ENCODE measurements at regions not wholly inside any gene's neighbourhood (a gene's known extent, or its start where the extent isn't known, plus 50 kb on each side); places are given as distances from the start of the nearest gene placed in this dataset.

- H3K36me3 Mint-ChIP-seq, result peaks cover 2% of the 10 kb centered on the region
- CTCF ChIA-PET, result no interaction called here
- H3K27ac Mint-ChIP-seq, result no peak overlapping the region
Observed at GRCh38 chr2:113838744-113839444, 51.0 kb upstream of the ACTR3 start.

GRCh38 chr2:113838277-113838676, 51.6 kb upstream of the ACTR3 start:
- peaks cover 2% of the 10 kb centered on the region for H3K36me3 Mint-ChIP-seq
- H3K4me1 Mint-ChIP-seq, result no peaks in the 10 kb centered on the region
- H3K9me3 Mint-ChIP-seq, result no peaks in the 10 kb centered on the region
- DNase-seq, result no peak
- no peak overlapping the region for H3K27ac Mint-ChIP-seq
- CTCF ChIA-PET, result no interaction called here
- H3K4me3 Mint-ChIP-seq, result no peak overlapping the region
- H3K27me3 Mint-ChIP-seq, result no peaks in the 10 kb centered on the region

More at GRCh38 chr2:113838744-113839444, 51.0 kb upstream of the ACTR3 start:
- no peaks in the 10 kb centered on the region for H3K4me1 Mint-ChIP-seq
- no peak overlapping the region for H3K4me3 Mint-ChIP-seq
- H3K27me3 Mint-ChIP-seq, result no peaks in the 10 kb centered on the region
- DNase-seq, result no peak
- H3K9me3 Mint-ChIP-seq, result no peaks in the 10 kb centered on the region

- DNase-seq, result no peak
- CTCF ChIA-PET, result no interaction called here
- no peaks in the 10 kb centered on the region for H3K27me3 Mint-ChIP-seq
- H3K4me3 Mint-ChIP-seq, result no peak overlapping the region
- H3K27ac Mint-ChIP-seq, result no peak overlapping the region
- H3K36me3 Mint-ChIP-seq, result no peaks in the 10 kb centered on the region
- no peaks in the 10 kb centered on the region for H3K9me3 Mint-ChIP-seq
- no peaks in the 10 kb centered on the region for H3K4me1 Mint-ChIP-seq
Observed at GRCh38 chr2:113834051-113834730, 55.7 kb upstream of the ACTR3 start.

GRCh38 chr2:113832795-113833290, 57.0 kb upstream of the ACTR3 start:
- Mint-ChIP-seq H3K4me3 (no peak overlapping the region), H3K9me3 (peaks cover 2% of the 10 kb centered on the region), H3K27me3 (no peaks in the 10 kb centered on the region), H3K36me3 (no peaks in the 10 kb centered on the region), H3K4me1 (no peaks in the 10 kb centered on the region), H3K27ac (no peak overlapping the region)
- CTCF ChIA-PET, result no interaction called here
- DNase-seq, result no peak

GRCh38 chr2:113831161-113831560, 58.7 kb upstream of the ACTR3 start:
- CTCF ChIA-PET, result no interaction called here
- H3K4me3 Mint-ChIP-seq, result no peak overlapping the region
- no peaks in the 10 kb centered on the region for H3K36me3 Mint-ChIP-seq
- H3K27ac Mint-ChIP-seq, result no peak overlapping the region
- no peaks in the 10 kb centered on the region for H3K4me1 Mint-ChIP-seq
- peaks cover 5% of the 10 kb centered on the region for H3K27me3 Mint-ChIP-seq
- peaks cover 2% of the 10 kb centered on the region for H3K9me3 Mint-ChIP-seq
- no peak for DNase-seq

GRCh38 chr2:113829761-113830160, 60.1 kb upstream of the ACTR3 start:
- Mint-ChIP-seq H3K27me3 (peaks cover 5% of the 10 kb centered on the region), H3K9me3 (peaks cover 2% of the 10 kb centered on the region), H3K4me3 (no peak overlapping the region), H3K4me1 (no peaks in the 10 kb centered on the region), H3K36me3 (no peaks in the 10 kb centered on the region), H3K27ac (no peak overlapping the region)
- CTCF ChIA-PET, result no interaction called here
- DNase-seq, result no peak

- peaks cover 2% of the 10 kb centered on the region for H3K9me3 Mint-ChIP-seq
- no peak overlapping the region for H3K27ac Mint-ChIP-seq
- no peaks in the 10 kb centered on the region for H3K4me1 Mint-ChIP-seq
- no peak for DNase-seq
- CTCF ChIA-PET, result no interaction called here
- no peak overlapping the region for H3K4me3 Mint-ChIP-seq
- no peaks in the 10 kb centered on the region for H3K36me3 Mint-ChIP-seq
- H3K27me3 Mint-ChIP-seq, result peaks cover 5% of the 10 kb centered on the region
Observed at GRCh38 chr2:113829270-113829669, 60.6 kb upstream of the ACTR3 start.

GRCh38 chr2:113828049-113828742, 61.7 kb upstream of the ACTR3 start:
- Mint-ChIP-seq H3K36me3 (no peaks in the 10 kb centered on the region), H3K9me3 (peaks cover 2% of the 10 kb centered on the region), H3K27me3 (peaks cover 5% of the 10 kb centered on the region), H3K4me1 (no peaks in the 10 kb centered on the region), H3K27ac (no peak overlapping the region), H3K4me3 (no peak overlapping the region)
- CTCF ChIA-PET, result no interaction called here
- DNase-seq, result no peak

- H3K36me3 Mint-ChIP-seq, result no peaks in the 10 kb centered on the region
- no peak overlapping the region for H3K4me3 Mint-ChIP-seq
- peaks cover 2% of the 10 kb centered on the region for H3K9me3 Mint-ChIP-seq
- CTCF ChIA-PET, result no interaction called here
- no peak overlapping the region for H3K27ac Mint-ChIP-seq
- H3K27me3 Mint-ChIP-seq, result peaks cover 5% of the 10 kb centered on the region
- no peak for DNase-seq
- H3K4me1 Mint-ChIP-seq, result no peaks in the 10 kb centered on the region
Observed at GRCh38 chr2:113827426-113827825, 62.5 kb upstream of the ACTR3 start.

GRCh38 chr2:113826346-113827285, 63.3 kb upstream of the ACTR3 start:
- DNase-seq, result no peak
- H3K36me3 Mint-ChIP-seq, result no peaks in the 10 kb centered on the region
- peaks cover 2% of the 10 kb centered on the region for H3K9me3 Mint-ChIP-seq
- no peak overlapping the region for H3K27ac Mint-ChIP-seq
- H3K4me1 Mint-ChIP-seq, result no peaks in the 10 kb centered on the region
- H3K27me3 Mint-ChIP-seq, result peaks cover 5% of the 10 kb centered on the region
- CTCF ChIA-PET, result no interaction called here
- no peak overlapping the region for H3K4me3 Mint-ChIP-seq

- CTCF ChIA-PET, result no interaction called here
- Mint-ChIP-seq H3K4me3 (no peak overlapping the region), H3K27ac (no peak overlapping the region), H3K4me1 (no peaks in the 10 kb centered on the region), H3K9me3 (peaks cover 2% of the 10 kb centered on the region), H3K36me3 (no peaks in the 10 kb centered on the region), H3K27me3 (peaks cover 5% of the 10 kb centered on the region)
- no peak for DNase-seq
Observed at GRCh38 chr2:113823716-113824595, 65.9 kb upstream of the ACTR3 start.

GRCh38 chr2:113822087-113822815, 65.8 kb upstream of the SLC35F5 start:
- CTCF ChIA-PET, result no interaction called here

More at GRCh38 chr2:113822087-113822815, 65.8 kb upstream of the SLC35F5 start:
- H3K36me3 Mint-ChIP-seq, result no peaks in the 10 kb centered on the region
- no peaks in the 10 kb centered on the region for H3K27me3 Mint-ChIP-seq
- no peak overlapping the region for H3K4me3 Mint-ChIP-seq
- H3K4me1 Mint-ChIP-seq, result no peaks in the 10 kb centered on the region
- no peak overlapping the region for H3K27ac Mint-ChIP-seq
- no peak for DNase-seq
- no peaks in the 10 kb centered on the region for H3K9me3 Mint-ChIP-seq

Measured in activated naive CD4-positive, alpha-beta T cell treated with anti-CD3 and anti-CD28 coated beads, Interleukin-2, amount 10 ng/mL, durations not matched to agents 7 days and 5 days (primary cell).